Transverse colon (tissue), 3 donors: ENCODE measurements at regions not wholly inside any gene's neighbourhood (a gene's known extent, or its start where the extent isn't known, plus 50 kb on each side); places are given as distances from the start of the nearest gene placed in this dataset.

Experiments
- CTCF ChIP-seq, 5 experiments: fragments of 200-600 bp in 3 of 5; fragments of 450-650 bp in 2 of 5; sonication (generic) in 3 of 5; IDR thresholded peaks; 1 replicate in 2 of 5; 2 replicates in 3 of 5; pipeline ENCODE4 v1.5.1; 2016 to 2017; ENCODE audit warnings: antibody characterized with exemption in 5 of 5, inconsistent platforms in 3 of 5, mild to moderate bottlenecking in 2 of 5, moderate library complexity in 1 of 5
- EP300 ChIP-seq: sonication (generic); formaldehyde crosslinking; IDR thresholded peaks from one replicate; pipeline ENCODE4 v1.6.1; 2017; ENCODE audit warnings: antibody characterized with exemption, low read depth

- TF ChIP-seq CTCF (IDR thresholded peaks at IDR 0.05) (no peak), EP300 (no peak)
These were observed 404.1 kb downstream of the GPM6A start for GRCh38 chr4:175407926-175408325.
